H1 (cell line): ENCODE measurements at regions not wholly inside any gene's neighbourhood (a gene's known extent, or its start where the extent isn't known, plus 50 kb on each side); places are given as distances from the start of the nearest gene placed in this dataset.

Experiments
- CTCF ChIA-PET: fragments of 300-600 bp; sonication (Branson Sonifier 250); formaldehyde crosslinking; loops from one replicate; lab custom pipeline; 2021; ENCODE audit not compliant: partially characterized antibody; lab: Charles Lee
- POLR2A ChIA-PET: fragments of 300-600 bp; sonication (Branson Sonifier 250); formaldehyde crosslinking; loops from one replicate; lab custom pipeline; 2021; ENCODE audit warnings: inconsistent platforms; ENCODE audit not compliant: partially characterized antibody; lab: Charles Lee
- DNase-seq, 2 experiments: peaks; one replicate each; pipeline versions ENCODE4 v3.0.0 to v3.0.0-alpha.2; 2010 to 2022; ENCODE audit warnings: low spot score in 2 of 2, low read depth in 1 of 2, mixed read lengths in 1 of 2
- FAIRE-seq: peaks from 2 replicates; lab custom pipeline; 2011; peaks lifted over from hg19 to GRCh38; lab: Jason Lieb, UNC
- H2AFZ ChIP-seq: 2 replicates; pipeline ENCODE4 v1.8.1; 2012; ENCODE audit warnings: low read length, inconsistent platforms
- H2AK5ac ChIP-seq: 2 replicates; pipeline ENCODE4 v1.6.1; 2013; ENCODE audit warnings: low read depth, low read length
- H2BK120ac ChIP-seq: replicated peaks from 2 replicates; pipeline ENCODE3; 2013; ENCODE audit warnings: low read depth, low read length, inconsistent platforms
- H2BK12ac ChIP-seq: 2 replicates; pipeline ENCODE4 v1.6.1; 2013; ENCODE audit warnings: low read depth, low read length
- H2BK15ac ChIP-seq: 2 replicates; pipeline ENCODE4 v1.6.1; 2013; ENCODE audit warnings: low read length
- H2BK20ac ChIP-seq: 2 replicates; pipeline ENCODE4 v1.6.1; 2013; ENCODE audit warnings: low read length
- H2BK5ac ChIP-seq: 2 replicates; pipeline ENCODE4 v1.6.1; 2013; ENCODE audit warnings: low read depth, low read length
- H3K14ac ChIP-seq: 2 replicates; pipeline ENCODE4 v1.6.1; 2013; ENCODE audit warnings: inconsistent platforms; ENCODE audit not compliant: insufficient read length
- H3K18ac ChIP-seq: 2 replicates; pipeline ENCODE4 v1.6.1; 2013; ENCODE audit warnings: low read length; ENCODE audit errors: extremely low read depth
- H3K23ac ChIP-seq: 2 replicates; pipeline ENCODE4 v1.6.1; 2013; ENCODE audit warnings: inconsistent platforms; ENCODE audit not compliant: insufficient read length
- H3K23me2 ChIP-seq: 2 replicates; pipeline ENCODE4 v1.6.1; 2013; ENCODE audit warnings: low read depth, low read length
- H3K27ac ChIP-seq: 2 replicates; pipeline ENCODE4 v1.6.1; 2011; ENCODE audit warnings: low read depth, low read length, inconsistent platforms
- H3K27me3 ChIP-seq, 4 experiments: replicated peaks in 1 of 4; 1 replicate in 1 of 4; 2 replicates in 3 of 4; pipeline versions ENCODE4 v1.6.1 to v1.8.1; 2011 to 2013; ENCODE audit warnings: low read length in 3 of 4, mild to moderate bottlenecking in 3 of 4, inconsistent platforms in 2 of 4, mixed read lengths in 2 of 4, moderate library complexity in 1 of 4; ENCODE audit not compliant: control insufficient read depth in 3 of 4, insufficient read depth in 3 of 4; ENCODE audit errors: extremely low read depth in 1 of 4
- H3K36me3 ChIP-seq, 4 experiments: 2 replicates each; pipeline versions ENCODE4 v1.6.1 to v1.8.1; 2011 to 2013; ENCODE audit warnings: mild to moderate bottlenecking in 4 of 4, low read length in 3 of 4, moderate library complexity in 2 of 4, control low read depth in 1 of 4, inconsistent platforms in 1 of 4; ENCODE audit not compliant: insufficient read depth in 4 of 4, control insufficient read depth in 2 of 4
- H3K4ac ChIP-seq: replicated peaks from 2 replicates; pipeline ENCODE3; 2013; ENCODE audit warnings: low read length, low read depth, mixed read lengths, inconsistent platforms; ENCODE audit not compliant: insufficient read length
- H3K4me1 ChIP-seq, 4 experiments: replicated peaks in 1 of 4; 1 replicate in 1 of 4; 2 replicates in 3 of 4; pipeline versions ENCODE4 v1.6.1 to v1.8.1; 2011 to 2013; ENCODE audit warnings: low read length in 3 of 4, inconsistent platforms in 2 of 4, mixed read lengths in 1 of 4; ENCODE audit not compliant: insufficient read depth in 4 of 4, control insufficient read depth in 3 of 4
- H3K4me2 ChIP-seq, 2 experiments: 2 replicates each; pipeline versions ENCODE4 v1.6.1 to v1.8.1; 2011 to 2013; ENCODE audit warnings: low read depth in 2 of 2, low read length in 2 of 2, control low read depth in 1 of 2, inconsistent platforms in 1 of 2, mild to moderate bottlenecking in 1 of 2; ENCODE audit not compliant: insufficient read depth in 1 of 2
- H3K4me3 ChIP-seq, 4 experiments: fragments of 200-600, 300-600 bp in 1 of 4; sonication (generic), shearing (Covaris generic), sonication (Bioruptor Twin) in 1 of 4; 2 replicates each; pipeline versions ENCODE4 v1.5.1 to v1.8.1; 2011 to 2016; ENCODE audit warnings: low read length in 4 of 4, low read depth in 3 of 4, control low read depth in 2 of 4, inconsistent platforms in 2 of 4, mild to moderate bottlenecking in 2 of 4, mixed read lengths in 1 of 4, moderate library complexity in 1 of 4; ENCODE audit not compliant: insufficient read depth in 2 of 4; ENCODE audit errors: extremely low read depth in 1 of 4
- H3K56ac ChIP-seq: replicated peaks from 2 replicates; pipeline ENCODE3; 2013; ENCODE audit warnings: low read depth, mild to moderate bottlenecking, mixed read lengths, low read length, inconsistent platforms; ENCODE audit not compliant: insufficient read length
- H3K79me1 ChIP-seq: 2 replicates; pipeline ENCODE4 v1.6.1; 2013; ENCODE audit warnings: low read depth, low read length, control low read depth
- H3K79me2 ChIP-seq, 2 experiments: 2 replicates each; pipeline versions ENCODE4 v1.6.1 to v1.8.1; 2012 to 2013; ENCODE audit warnings: low read length in 2 of 2, mild to moderate bottlenecking in 2 of 2, inconsistent platforms in 1 of 2; ENCODE audit not compliant: insufficient read depth in 2 of 2, control insufficient read depth in 1 of 2
- H3K9ac ChIP-seq, 4 experiments: replicated peaks in 1 of 4; 1 replicate in 1 of 4; 2 replicates in 3 of 4; pipeline versions ENCODE4 v1.6.1 to v1.8.1; 2011 to 2013; ENCODE audit warnings: low read depth in 3 of 4, low read length in 3 of 4, control low read depth in 2 of 4, mild to moderate bottlenecking in 2 of 4, moderate library complexity in 2 of 4, inconsistent platforms in 1 of 4; ENCODE audit errors: extremely low read depth in 1 of 4
- H3K9me3 ChIP-seq, 2 experiments: 2 replicates each; pipeline versions ENCODE4 v1.6.1 to v1.8.1; 2012 to 2013; ENCODE audit warnings: mild to moderate bottlenecking in 2 of 2, moderate library complexity in 2 of 2, control low read depth in 1 of 2, inconsistent platforms in 1 of 2, low read depth in 1 of 2, low read length in 1 of 2, mixed read lengths in 1 of 2; ENCODE audit not compliant: insufficient read depth in 2 of 2
- H4K20me1 ChIP-seq, 2 experiments: replicated peaks in 1 of 2; 2 replicates each; pipeline versions ENCODE3 to v1.8.1; 2011 to 2013; ENCODE audit warnings: inconsistent platforms in 2 of 2, low read length in 2 of 2, mild to moderate bottlenecking in 1 of 2; ENCODE audit not compliant: insufficient read depth in 2 of 2, control insufficient read depth in 1 of 2
- H4K5ac ChIP-seq: 2 replicates; pipeline ENCODE4 v1.6.1; 2013; ENCODE audit warnings: low read length, low read depth, mixed read lengths, inconsistent platforms; ENCODE audit not compliant: insufficient read length
- H4K8ac ChIP-seq: 2 replicates; pipeline ENCODE4 v1.8.0; 2013; ENCODE audit warnings: mild to moderate bottlenecking, moderate library complexity, low read length, inconsistent platforms; ENCODE audit not compliant: insufficient read depth; ENCODE audit errors: extremely low read depth
- H4K91ac ChIP-seq: replicated peaks from 2 replicates; pipeline ENCODE3; 2013; ENCODE audit warnings: low read length, mixed read lengths, inconsistent platforms; ENCODE audit not compliant: insufficient read length
- ASH2L ChIP-seq: fragments of 200-600, 300-600 bp; sonication (generic); IDR thresholded peaks from one replicate; pipeline ENCODE4 v1.7.1; 2017; ENCODE audit warnings: low read length
- CEBPB ChIP-seq: IDR thresholded peaks from 2 replicates; pipeline ENCODE4 v1.6.1; 2012; ENCODE audit warnings: low read depth, low read length
- CREB1 ChIP-seq: IDR thresholded peaks from 2 replicates; pipeline ENCODE4 v1.6.1; 2012; ENCODE audit warnings: inconsistent platforms
- EZH2 ChIP-seq: fragments of 200-600 bp; sonication (generic); IDR thresholded peaks from 2 replicates; pipeline ENCODE4 v1.7.1; 2012; ENCODE audit warnings: low read depth, mild to moderate bottlenecking, moderate library complexity, low read length, inconsistent platforms; ENCODE audit not compliant: severe bottlenecking
- JUN ChIP-seq: IDR thresholded peaks from 2 replicates; pipeline ENCODE4 v1.6.1; 2011; ENCODE audit warnings: low read depth, mild to moderate bottlenecking, improper control_type of control experiment, low read length
- KDM4A ChIP-seq: IDR thresholded peaks from one replicate; pipeline ENCODE4 v1.7.1; 2012; ENCODE audit warnings: low read depth, mild to moderate bottlenecking, moderate library complexity, low read length, inconsistent platforms; ENCODE audit not compliant: severe bottlenecking
- MAFK ChIP-seq: IDR thresholded peaks from 2 replicates; pipeline ENCODE4 v1.6.1; 2012; ENCODE audit warnings: low read depth, mild to moderate bottlenecking, improper control_type of control experiment, low read length
- PHF8 ChIP-seq: fragments of 200-600 bp; sonication (generic); conservative IDR thresholded peaks from 2 replicates; pipeline ENCODE4 v1.7.1; 2012; ENCODE audit warnings: low read depth, mild to moderate bottlenecking, inconsistent platforms, low read length, moderate library complexity
- POLR2A ChIP-seq, 2 experiments: IDR thresholded peaks; 1 replicate in 1 of 2; 2 replicates in 1 of 2; pipeline ENCODE4 v1.6.1; 2011; ENCODE audit warnings: low read depth in 2 of 2, low read length in 2 of 2, mild to moderate bottlenecking in 2 of 2; ENCODE audit errors: control extremely low read depth in 1 of 2
- TAF1 ChIP-seq: IDR thresholded peaks from 2 replicates; pipeline ENCODE4 v1.6.1; 2011; ENCODE audit warnings: mild to moderate bottlenecking, low read depth, low read length
- WGBS, 2 experiments: shearing (Covaris generic) in 1 of 2; methylation state at CpG; one replicate each; pipeline versions ENCODE4 v1.1.6 to v1.1.7; 2013 to 2015; ENCODE audit warnings: low lambda C conversion rate in 2 of 2, mixed read lengths in 2 of 2, inconsistent platforms in 1 of 2, low coverage in 1 of 2, missing lambda C conversion rate in 1 of 2; ENCODE audit not compliant: insufficient replicate concordance in 2 of 2, insufficient coverage in 1 of 2, insufficient read length in 1 of 2; ENCODE audit errors: extremely low coverage in 1 of 2, missing lambda C conversion rate in 1 of 2; 5-methylcytosine and 5-hydroxymethylcytosine counted together

DNA sequence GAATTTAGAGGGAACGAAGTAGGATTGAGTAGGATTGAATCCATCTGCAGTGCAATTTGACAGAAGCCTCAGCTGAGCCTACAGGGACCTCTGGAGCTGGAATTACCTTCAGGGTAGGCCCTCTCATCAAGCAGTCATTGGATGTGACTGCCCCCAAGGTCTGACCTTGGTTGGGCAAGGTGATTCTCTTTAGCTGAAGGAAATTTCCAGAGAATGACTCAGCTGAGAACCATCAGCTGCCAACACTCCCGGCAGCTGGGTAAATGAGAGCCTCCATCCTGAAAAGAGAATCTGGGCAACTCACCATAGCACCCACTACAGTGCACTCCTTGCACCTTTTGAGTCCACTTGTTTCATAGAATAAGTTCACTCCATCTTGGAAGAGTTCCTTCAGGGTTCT, 113.5 kb upstream of the MED13 start:
- H2AFZ ChIP-seq = 0 out of 2 replicates have a peak overlapping the region, but pooled peaks have one; percentile 5
- H3K9me3 ChIP-seq = no peaks in the 10 kb centered on the region
- H3K4ac ChIP-seq = no peak overlapping the region
- no peaks in the 10 kb centered on the region for H3K79me1 ChIP-seq
- H4K20me1 ChIP-seq = no peaks in the 10 kb centered on the region
- H3K9ac ChIP-seq = no peak overlapping the region
- no peak overlapping the region for H4K91ac ChIP-seq
- TF ChIP-seq TAF1 (no peak), JUN (no peak), ASH2L (no peak), MAFK (no peak), PHF8 (no peak), POLR2A (IDR thresholded peaks at IDR 0.05; ENCODE audit: control extremely low read depth in 1 of 2, low read depth in 2 of 2, low read length in 2 of 2) (no peak), KDM4A (no peak), CEBPB (no peak), CREB1 (no peak), EZH2 (no peak)
- H2BK5ac ChIP-seq = no peak overlapping the region
- H3K23me2 ChIP-seq = no peaks in the 10 kb centered on the region
- 100% methylated on average over 2 of the region's 2 CpGs; no CpG with 5 or more reads in 1 of the 2 experiments for WGBS, 2 experiments
- no peak for FAIRE-seq
- H3K23ac ChIP-seq = no peak overlapping the region
- no peak overlapping the region for H3K27ac ChIP-seq
- no peak overlapping the region for H3K4me2 ChIP-seq
- H3K27me3 ChIP-seq = no peaks in the 10 kb centered on the region
- H3K36me3 ChIP-seq = no peaks in the 10 kb centered on the region
- no peak overlapping the region for H3K56ac ChIP-seq
- peaks cover 0 to 2% (median 0%) of the 10 kb centered on the region in 4 experiments; a peak in 1 of 7 replicates for H3K4me1 ChIP-seq
- no peak overlapping the region for H3K18ac ChIP-seq
- H3K79me2 ChIP-seq = no peaks in the 10 kb centered on the region
- no peak overlapping the region for H4K5ac ChIP-seq
- no peak overlapping the region for H2BK20ac ChIP-seq
- no peak overlapping the region for H3K14ac ChIP-seq
- H2BK120ac ChIP-seq = no peak overlapping the region
- CTCF ChIA-PET = no interaction called here
- H2BK15ac ChIP-seq = no peak overlapping the region
- H4K8ac ChIP-seq = no peak overlapping the region
- H2BK12ac ChIP-seq = no peak overlapping the region
- H2AK5ac ChIP-seq = no peak overlapping the region
- DNase-seq = no peak
- POLR2A ChIA-PET = no interaction called here
- H3K4me3 ChIP-seq = no peak overlapping the region
